Small intestine (tissue), 7 donors: ENCODE measurements at regions not wholly inside any gene's neighbourhood (a gene's known extent, or its start where the extent isn't known, plus 50 kb on each side); places are given as distances from the start of the nearest gene placed in this dataset.
"Not testable (repeated sequence)": the region's sequence is repeated elsewhere in the genome, so short reads cannot be mapped to it uniquely, and the experiment has no call there.

Source experiments
- DNase-seq, 2 donors: peaks; one replicate each; pipeline versions ENCODE4 v3.0.0 to v3.0.0-alpha.2; 2013
- FAIRE-seq: peaks from 2 replicates; lab custom pipeline; 2012; peaks lifted over from hg19 to GRCh38; lab: Jason Lieb, UNC
- H3K27ac ChIP-seq, 3 donors: one replicate each; pipeline ENCODE4 v1.5.1; 2013; ENCODE audit warnings: low read length in 2 of 3, mild to moderate bottlenecking in 2 of 3, control low read depth in 1 of 3, inconsistent platforms in 1 of 3, low read depth in 1 of 3, moderate library complexity in 1 of 3
- H3K27me3 ChIP-seq, 3 donors: one replicate each; pipeline ENCODE4 v1.6.1; 2013; ENCODE audit warnings: low read length in 3 of 3, inconsistent platforms in 1 of 3; ENCODE audit not compliant: control insufficient read depth in 3 of 3, insufficient read depth in 3 of 3
- H3K36me3 ChIP-seq, 3 donors: one replicate each; pipeline ENCODE4 v1.6.1; 2013; ENCODE audit warnings: low read length in 3 of 3, inconsistent platforms in 1 of 3, low read depth in 1 of 3, mild to moderate bottlenecking in 1 of 3, moderate library complexity in 1 of 3; ENCODE audit not compliant: control insufficient read depth in 3 of 3, insufficient read depth in 2 of 3
- H3K4me1 ChIP-seq, 3 donors: one replicate each; pipeline ENCODE4 v1.6.1; 2013; ENCODE audit warnings: low read length in 2 of 3, inconsistent platforms in 1 of 3, low read depth in 1 of 3, mild to moderate bottlenecking in 1 of 3, moderate library complexity in 1 of 3; ENCODE audit not compliant: control insufficient read depth in 3 of 3, insufficient read depth in 2 of 3
- H3K4me3 ChIP-seq, 3 donors: one replicate each; pipeline ENCODE4 v1.5.1; 2013; ENCODE audit warnings: low read length in 3 of 3, control low read depth in 1 of 3, inconsistent platforms in 1 of 3, low read depth in 1 of 3, mild to moderate bottlenecking in 1 of 3, moderate library complexity in 1 of 3
- H3K9me3 ChIP-seq, 2 donors: one replicate each; pipeline ENCODE4 v1.6.1; 2013; ENCODE audit warnings: low read depth in 1 of 2, low read length in 1 of 2; ENCODE audit not compliant: control insufficient read depth in 2 of 2, insufficient read depth in 1 of 2
- WGBS, 3 donors: extraction: QIAGEN DNeasy Blood & Tissue Kit; methylation state at CpG; one replicate each; pipeline ENCODE4 v1.1.7; 2013; 5-methylcytosine and 5-hydroxymethylcytosine counted together
- donor health status: healthy with polysubstance abuse.
- donor health status: control.
- donor health status: control.
- donor health status: Bipolar disorder and iron deficiency.
- donor health status: healthy.

DNA sequence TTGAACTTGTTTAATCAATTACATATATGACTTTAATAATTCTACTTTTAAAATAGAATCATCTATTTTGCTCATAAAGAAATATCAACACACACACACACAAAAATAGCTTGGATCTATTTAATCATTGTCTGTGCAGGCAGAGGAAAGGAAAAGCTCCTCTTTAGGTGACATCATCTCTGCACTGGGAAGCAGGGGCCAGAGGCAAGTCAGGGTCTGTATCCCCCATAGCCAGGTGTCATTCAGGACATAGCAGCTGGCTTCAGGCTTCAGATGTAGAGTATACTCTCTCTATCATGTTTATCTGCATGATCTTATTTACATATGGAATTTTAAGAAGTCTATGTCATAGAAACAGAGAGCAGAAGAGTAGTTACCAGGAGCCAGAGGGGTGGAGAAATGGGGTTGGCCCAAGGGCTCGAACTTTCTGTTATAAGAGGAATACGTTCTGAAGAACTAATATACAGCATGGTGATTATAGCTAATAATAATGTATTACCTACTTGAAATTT is 110.4 kb upstream of the LDB2 start:
- DNase-seq (no peak), FAIRE-seq (no peak)
- 79 to 81% (median 80%) methylated on average over 2 of the region's 2 CpGs for WGBS, 3 donors
- Histone ChIP-seq H3K27ac (no peak overlapping the region), H3K9me3 (no peaks in the 10 kb centered on the region), H3K27me3 (no peaks in the 10 kb centered on the region), H3K4me1 (no peaks in the 10 kb centered on the region), H3K4me3 (no peak overlapping the region), H3K36me3 (no peaks in the 10 kb centered on the region)

DNA sequence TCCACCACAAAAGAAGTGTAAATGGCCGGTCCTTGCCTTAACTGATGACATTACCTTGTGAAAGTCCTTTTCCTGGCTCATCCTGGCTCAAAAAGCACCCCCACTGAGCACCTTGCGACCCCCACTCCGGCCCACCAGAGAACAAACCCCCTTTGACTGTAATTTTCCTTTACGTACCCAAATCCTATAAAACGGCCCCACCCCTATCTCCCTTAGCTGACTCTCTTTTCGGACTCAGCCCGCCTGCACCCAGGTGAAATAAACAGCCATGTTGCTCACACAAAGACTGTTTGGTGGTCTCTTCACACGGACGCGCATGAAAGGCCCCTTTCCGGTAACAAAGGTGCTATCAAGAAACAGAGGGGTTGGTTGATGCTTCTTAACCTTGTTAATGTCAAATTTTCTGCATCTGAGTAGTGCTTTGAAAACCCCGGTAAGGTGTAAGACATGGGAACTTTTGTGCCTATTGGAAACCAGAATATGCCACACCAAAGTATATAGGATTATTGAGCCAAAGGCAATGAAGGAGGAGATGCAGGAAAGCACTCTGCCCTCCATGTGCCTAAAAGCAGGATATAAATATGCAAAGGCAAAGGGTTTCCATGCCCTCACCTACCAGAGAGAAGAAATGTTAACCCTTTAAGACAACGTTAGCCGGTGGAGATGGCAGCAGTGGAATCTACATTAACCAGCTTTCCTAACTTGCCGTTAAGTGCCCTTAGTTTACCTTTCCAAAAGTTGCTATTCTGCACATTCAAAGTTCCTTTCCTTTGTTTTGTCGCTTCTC is 105.4 kb upstream of the LDB2 start:
- not testable (repeated sequence) for DNase-seq, H3K4me1 ChIP-seq, H3K4me3 ChIP-seq, H3K27ac ChIP-seq, H3K36me3 ChIP-seq, H3K9me3 ChIP-seq, FAIRE-seq, H3K27me3 ChIP-seq
- 76 to 81% (median 79%) methylated on average over 16 of the region's 16 CpGs for WGBS, 3 donors

DNA sequence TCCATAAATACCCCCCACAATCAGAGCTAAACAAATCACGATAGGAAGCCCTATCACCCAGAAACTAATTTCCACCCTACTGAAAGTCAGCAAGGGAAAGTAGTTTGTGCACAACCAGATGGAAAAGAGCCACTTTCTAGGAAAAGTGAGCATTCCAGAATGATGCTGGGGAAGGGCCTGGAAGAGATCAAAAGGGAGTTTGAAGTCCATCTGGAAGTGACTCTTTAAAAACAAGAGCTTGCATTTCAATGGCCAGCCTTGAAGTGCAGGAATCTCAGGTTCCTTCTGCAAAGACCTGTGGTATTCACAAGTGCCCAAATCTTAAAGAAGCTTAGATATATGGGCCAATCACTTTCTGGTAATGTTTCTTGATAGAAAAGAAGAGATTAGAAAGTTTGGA is 97.0 kb upstream of the LDB2 start:
- 31 to 52% (median 50%) methylated on average over 1 of the region's 1 CpG for WGBS, 3 donors
- Histone ChIP-seq H3K4me1 (no peaks in the 10 kb centered on the region), H3K36me3 (no peaks in the 10 kb centered on the region), H3K4me3 (no peak overlapping the region), H3K9me3 (no peaks in the 10 kb centered on the region), H3K27me3 (no peaks in the 10 kb centered on the region), H3K27ac (no peak overlapping the region)
- no peak for DNase-seq
- FAIRE-seq, result no peak

DNA sequence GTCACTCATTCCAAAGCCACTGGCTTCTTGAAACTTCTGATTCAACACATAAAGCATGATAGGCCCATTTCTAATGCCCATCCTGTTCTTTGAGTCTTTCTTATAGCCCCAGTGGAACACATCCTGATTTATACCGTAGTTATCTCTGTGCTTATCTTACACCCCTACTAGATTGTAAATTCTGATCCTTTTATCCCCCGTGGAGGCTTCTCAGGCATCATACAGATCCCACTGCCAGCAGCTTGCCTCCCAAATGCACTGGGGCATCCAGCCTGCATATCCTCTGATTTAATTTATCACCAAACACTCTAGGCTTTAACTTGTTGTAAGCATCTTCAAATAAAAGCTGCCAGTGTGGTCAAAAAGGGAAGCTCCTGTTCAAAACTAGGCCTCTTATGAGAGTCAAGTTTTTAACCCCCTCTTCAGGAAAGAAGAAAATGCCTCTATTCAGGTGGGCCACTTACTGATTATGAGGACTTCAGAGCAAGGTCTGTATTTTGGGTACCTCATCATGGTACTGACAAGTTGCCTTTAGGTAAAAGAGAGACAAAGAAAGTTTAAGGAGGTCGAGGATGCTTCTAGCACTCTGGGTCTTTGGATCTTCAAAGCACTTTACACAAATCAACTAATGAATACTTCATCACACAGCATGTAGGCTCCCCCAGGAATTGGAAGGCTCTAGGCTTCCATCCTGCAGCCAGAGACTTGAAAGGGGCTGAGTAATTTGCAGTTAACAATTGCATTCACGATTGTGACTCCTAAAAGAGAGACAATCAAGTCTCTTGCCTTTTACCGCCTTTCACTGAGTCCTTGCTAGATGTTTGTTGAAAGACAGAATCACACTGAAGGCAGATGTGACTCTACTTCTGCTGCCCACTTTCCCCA is 95.8 kb upstream of the LDB2 start:
- Histone ChIP-seq H3K36me3 (no peaks in the 10 kb centered on the region), H3K9me3 (no peaks in the 10 kb centered on the region), H3K4me1 (no peaks in the 10 kb centered on the region), H3K27me3 (no peaks in the 10 kb centered on the region), H3K27ac (no peak overlapping the region), H3K4me3 (no peak overlapping the region)
- 35 to 66% (median 40%) methylated on average over 5 of the region's 5 CpGs for WGBS, 3 donors
- FAIRE-seq (no peak), DNase-seq (no peak)

DNA sequence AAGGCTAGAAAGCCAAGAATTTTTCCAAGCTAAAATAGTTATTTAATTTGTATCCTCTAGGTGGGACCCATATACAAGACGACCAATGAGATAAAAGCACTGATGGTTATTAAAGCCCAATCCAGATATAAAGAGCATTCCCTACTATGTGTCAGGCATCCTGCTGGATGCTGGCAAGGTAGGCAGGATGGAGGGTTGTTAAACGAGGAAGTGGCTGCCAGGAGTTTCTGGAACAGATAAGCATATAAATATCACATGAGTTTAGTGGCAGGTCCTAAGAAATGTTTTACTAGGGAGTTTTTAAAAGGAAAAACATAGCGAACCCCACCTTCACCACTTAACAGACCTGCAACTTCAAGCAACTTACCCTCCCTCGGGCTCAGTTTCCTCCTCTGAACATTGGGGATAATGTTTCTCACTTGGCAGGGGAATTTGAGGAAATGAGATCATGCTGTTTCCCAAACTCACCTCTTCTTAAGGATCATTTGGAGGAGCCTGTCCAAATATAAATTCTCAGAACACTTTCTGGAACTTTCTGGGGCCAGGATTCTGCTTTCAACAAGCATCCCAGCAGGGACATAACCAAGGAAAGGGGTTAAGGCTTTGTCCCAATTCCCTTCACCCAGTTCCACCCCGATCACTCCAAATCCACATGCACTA is 94.3 kb upstream of the LDB2 start:
- DNase-seq (no peak), FAIRE-seq (no peak)
- H3K4me1 ChIP-seq, result no peaks in the 10 kb centered on the region
- H3K36me3 ChIP-seq, result no peaks in the 10 kb centered on the region
- H3K27me3 ChIP-seq, result no peaks in the 10 kb centered on the region
- 50 to 60% (median 55%) methylated on average over 5 of the region's 5 CpGs for WGBS, 3 donors
- H3K27ac ChIP-seq, result no peak overlapping the region
- H3K9me3 ChIP-seq, result no peaks in the 10 kb centered on the region
- H3K4me3 ChIP-seq, result no peak overlapping the region

DNA sequence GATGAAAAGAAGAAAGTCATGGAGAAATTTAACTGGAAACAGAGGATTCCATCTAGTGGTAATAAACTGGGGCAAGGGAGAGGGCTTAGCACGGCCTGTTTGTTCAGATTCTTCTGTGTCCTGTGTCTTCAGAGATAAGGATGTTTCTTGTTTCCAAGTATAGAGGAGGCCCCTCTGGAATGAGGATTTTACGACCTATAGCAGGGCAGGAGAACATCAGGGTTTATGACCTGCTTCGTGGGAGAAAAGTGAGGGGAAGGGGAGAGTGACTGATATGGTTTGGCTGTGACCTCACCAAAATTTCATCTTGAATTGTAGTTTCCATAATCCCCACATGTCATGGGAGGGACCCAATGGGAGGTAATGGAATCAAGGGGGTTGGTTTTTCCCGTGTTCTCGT is 93.0 kb upstream of the LDB2 start:
- 39 to 61% (median 41%) methylated on average over 5 of the region's 5 CpGs for WGBS, 3 donors
- Histone ChIP-seq H3K27me3 (no peaks in the 10 kb centered on the region), H3K4me3 (no peak overlapping the region), H3K27ac (no peak overlapping the region), H3K36me3 (no peaks in the 10 kb centered on the region), H3K4me1 (no peaks in the 10 kb centered on the region), H3K9me3 (no peaks in the 10 kb centered on the region)
- FAIRE-seq (no peak), DNase-seq (no peak)

DNA sequence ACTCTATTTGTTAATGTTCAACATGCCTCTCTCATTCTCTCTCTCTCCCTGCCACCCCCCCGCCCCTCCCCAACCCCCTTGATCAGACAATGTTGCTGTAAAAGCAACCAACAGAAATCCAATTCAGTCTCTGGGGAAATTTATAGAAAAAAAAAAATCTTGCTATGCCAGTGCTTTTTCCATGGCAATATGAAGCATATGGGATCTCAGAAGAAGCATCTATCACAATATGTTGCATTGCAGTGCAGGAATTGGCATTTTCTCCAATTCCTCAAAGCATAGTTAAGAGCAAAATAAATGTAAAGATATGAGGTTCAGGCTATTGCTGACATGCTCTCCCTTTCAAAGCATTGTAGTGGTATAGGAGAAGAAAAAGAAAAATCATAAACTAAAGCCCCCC is 90.9 kb upstream of the LDB2 start:
- no peaks in the 10 kb centered on the region for H3K27me3 ChIP-seq
- no peaks in the 10 kb centered on the region for H3K4me1 ChIP-seq
- H3K27ac ChIP-seq, result no peak overlapping the region
- DNase-seq (no peak), FAIRE-seq (no peak)
- H3K36me3 ChIP-seq, result no peaks in the 10 kb centered on the region
- 11 to 66% (median 31%) methylated on average over 1 of the region's 1 CpG for WGBS, 3 donors
- no peak overlapping the region for H3K4me3 ChIP-seq
- H3K9me3 ChIP-seq, result no peaks in the 10 kb centered on the region

DNA sequence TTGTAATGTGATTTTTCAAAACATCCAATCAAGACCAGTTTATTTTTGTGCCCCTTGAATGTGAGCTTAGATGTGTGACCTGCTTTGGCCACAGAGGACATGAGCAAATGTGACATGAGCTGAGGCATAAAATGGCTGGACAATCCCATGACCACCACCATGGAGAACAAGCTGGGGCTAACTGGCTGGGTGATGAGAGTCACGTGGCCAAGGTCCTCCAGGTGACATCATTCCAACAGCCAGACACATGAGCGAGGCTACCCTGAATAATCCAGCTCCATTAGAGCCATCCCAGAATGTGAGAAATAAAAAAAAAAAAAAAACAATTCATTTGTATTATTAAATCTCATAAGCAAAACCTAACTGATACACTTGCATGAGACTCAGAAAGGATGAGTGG is 90.4 kb upstream of the LDB2 start:
- no peaks in the 10 kb centered on the region for H3K9me3 ChIP-seq
- H3K4me3 ChIP-seq, result no peak overlapping the region
- no peaks in the 10 kb centered on the region for H3K27me3 ChIP-seq
- WGBS, 3 donors, result 43 to 82% (median 63%) methylated on average over 2 of the region's 2 CpGs
- DNase-seq, result no peak
- no peaks in the 10 kb centered on the region for H3K4me1 ChIP-seq
- FAIRE-seq, result no peak
- no peaks in the 10 kb centered on the region for H3K36me3 ChIP-seq
- no peak overlapping the region for H3K27ac ChIP-seq
